GM21786 (cell line): ENCODE measurements at regions not wholly inside any gene's neighbourhood (a gene's known extent, or its start where the extent isn't known, plus 50 kb on each side); places are given as distances from the start of the nearest gene placed in this dataset.
"Not testable (repeated sequence)": the region's sequence is repeated elsewhere in the genome, so short reads cannot be mapped to it uniquely, and the experiment has no call there.

Experiments used
- ATAC-seq: cut with Tn5 transposase; IDR thresholded peaks from one replicate; pipeline ENCODE4 v1.9.1; 2021; ENCODE audit not compliant: unreplicated experiment

DNA sequence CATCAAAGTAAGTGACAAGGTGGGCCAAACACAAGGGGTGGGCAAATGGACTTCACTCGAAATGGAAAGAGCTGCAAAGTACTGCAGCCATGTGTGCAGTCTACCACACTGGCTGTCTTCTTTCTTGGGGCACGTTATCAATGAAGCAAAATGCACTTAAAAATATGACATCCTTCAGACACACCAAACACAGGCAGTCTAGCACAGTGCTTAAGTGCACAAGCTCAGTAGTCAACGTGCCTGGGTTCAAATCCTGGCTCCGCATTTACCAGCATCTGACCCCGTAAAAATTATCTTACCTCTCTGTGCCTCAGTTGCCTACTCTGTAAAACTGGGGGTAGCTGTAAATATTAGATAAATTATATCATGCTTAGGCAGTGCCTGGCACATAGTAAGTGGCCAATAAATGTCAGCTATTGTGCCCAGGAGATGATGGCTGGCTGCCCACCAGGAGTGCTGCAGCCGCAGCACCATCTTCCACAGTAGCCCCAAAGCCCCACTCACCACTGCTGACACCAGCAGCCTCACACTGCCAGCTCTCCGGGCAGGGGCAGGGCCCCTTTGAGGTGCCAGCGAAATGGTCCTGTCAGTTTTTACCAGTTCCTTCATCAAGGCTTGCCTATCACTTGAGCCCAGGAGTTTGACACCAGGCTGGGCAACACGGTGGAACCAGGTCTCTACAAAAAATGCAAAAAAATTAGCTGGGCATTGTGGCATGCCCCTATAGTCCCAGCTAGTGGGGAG is 121.8 kb upstream of the SLC1A4 start:
- no peak for ATAC-seq

DNA sequence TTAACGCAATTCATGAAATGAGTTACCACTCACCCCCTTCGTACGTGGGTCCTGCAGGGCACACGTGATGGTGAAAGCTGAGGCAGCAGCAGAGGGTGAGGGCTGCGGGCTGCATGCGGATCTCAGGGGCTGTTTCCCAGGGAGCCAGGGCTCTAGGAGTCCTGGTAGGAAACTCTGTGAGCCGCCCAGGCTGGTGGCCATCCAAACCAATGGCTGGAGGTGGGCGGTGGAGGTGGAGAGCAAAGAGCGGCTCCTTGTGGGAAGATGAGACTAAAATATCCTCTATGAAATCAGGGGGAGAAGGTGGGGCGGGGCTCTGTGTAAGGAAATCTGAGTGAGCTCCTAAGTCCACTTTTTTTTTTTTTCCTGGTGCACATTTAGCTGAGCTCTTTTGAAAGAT is 120.1 kb upstream of the SLC1A4 start:
- no peak for ATAC-seq

DNA sequence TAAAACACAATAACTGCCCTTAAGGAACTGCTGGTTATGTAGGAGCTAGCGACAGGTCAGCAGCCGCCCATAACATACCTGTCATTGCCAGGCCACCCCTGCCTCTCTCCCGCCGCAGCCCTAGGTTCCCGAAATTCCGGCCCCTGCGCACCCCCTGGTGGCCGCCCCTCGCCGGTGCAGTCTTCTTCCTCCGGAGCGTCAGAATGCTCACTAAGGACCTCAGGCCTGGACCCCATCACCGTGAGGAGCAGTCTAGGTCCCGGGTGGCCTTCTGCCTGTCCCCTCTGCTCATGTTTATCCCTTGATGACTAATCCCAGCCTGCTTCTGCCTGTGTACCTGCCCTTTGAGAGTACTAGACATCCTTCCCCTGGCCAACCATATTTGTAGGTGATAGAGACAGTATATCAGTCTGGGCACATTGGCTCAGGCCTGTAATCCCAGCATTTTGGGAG is 115.7 kb upstream of the SLC1A4 start:
- ATAC-seq = peak; percentile 89

DNA sequence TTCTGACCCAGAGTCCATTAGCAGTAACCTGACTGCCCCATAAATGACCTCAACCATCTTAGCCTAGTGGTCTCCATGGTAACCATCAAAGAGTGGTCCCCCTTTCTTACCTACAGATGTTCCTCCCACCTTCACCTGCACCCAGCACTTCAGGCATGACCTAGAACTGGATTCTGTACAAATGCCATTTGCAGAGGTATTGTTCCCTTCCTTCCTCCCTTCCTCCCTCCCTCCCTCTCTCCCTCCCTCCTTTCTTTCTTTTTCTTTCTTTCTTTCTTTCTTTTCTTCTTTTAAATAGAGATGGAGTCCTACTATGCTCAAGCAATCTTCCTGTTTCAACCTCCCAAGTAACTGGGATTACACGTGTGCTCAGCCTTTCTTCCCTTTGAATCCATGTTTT is 114.6 kb upstream of the SLC1A4 start:
- no peak for ATAC-seq

- ATAC-seq = no peak
Measured at GRCh38 chr2:64875368-64875767, 113.8 kb upstream of the SLC1A4 start.

GRCh38 chr2:64876137-64876647 is 113.0 kb upstream of the SLC1A4 start:
- no peak for ATAC-seq

GRCh38 chr2:64879745-64880144 is 109.5 kb upstream of the SLC1A4 start:
- ATAC-seq = no peak

DNA sequence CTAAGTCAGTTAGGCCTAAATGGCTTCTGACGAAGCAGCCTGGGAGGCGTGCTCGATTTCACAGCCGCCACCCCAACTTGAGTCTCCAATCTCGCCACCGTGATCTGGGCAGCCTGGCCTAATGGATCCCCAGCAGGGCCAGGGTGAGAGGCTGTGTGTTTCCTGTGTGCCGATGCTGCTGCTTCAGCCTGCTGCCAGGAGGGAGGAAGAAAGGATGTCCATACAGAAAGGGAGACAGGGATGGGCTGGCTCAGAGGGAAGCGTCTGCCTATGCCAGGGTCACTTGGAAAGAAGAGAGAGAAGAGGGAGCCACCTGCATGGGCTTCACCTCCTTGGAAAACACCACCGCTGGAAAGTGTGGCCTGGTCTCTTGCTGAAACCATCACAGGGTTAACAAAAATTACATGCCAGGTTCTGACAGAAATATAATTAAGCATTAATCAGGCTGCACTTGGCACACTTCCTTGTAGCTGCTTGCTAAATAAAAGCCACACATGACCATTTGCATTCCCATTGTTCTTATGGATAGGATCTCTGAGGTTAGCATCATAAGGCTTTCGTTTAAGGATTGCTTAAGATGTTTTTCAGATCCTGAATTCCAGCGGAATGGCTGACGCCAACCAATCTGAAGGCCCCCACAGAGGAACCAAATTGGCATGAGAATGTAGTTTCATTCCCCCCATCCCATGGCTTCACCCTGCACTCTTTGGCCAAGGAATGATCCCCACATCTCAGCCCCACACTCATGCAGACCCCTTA is 108.8 kb upstream of the SLC1A4 start:
- ATAC-seq = no peak

GRCh38 chr2:64881037-64881492 is 108.1 kb upstream of the SLC1A4 start:
- ATAC-seq = no peak

- ATAC-seq = no peak
Measured at GRCh38 chr2:64887565-64887964, 101.6 kb upstream of the SLC1A4 start.

DNA sequence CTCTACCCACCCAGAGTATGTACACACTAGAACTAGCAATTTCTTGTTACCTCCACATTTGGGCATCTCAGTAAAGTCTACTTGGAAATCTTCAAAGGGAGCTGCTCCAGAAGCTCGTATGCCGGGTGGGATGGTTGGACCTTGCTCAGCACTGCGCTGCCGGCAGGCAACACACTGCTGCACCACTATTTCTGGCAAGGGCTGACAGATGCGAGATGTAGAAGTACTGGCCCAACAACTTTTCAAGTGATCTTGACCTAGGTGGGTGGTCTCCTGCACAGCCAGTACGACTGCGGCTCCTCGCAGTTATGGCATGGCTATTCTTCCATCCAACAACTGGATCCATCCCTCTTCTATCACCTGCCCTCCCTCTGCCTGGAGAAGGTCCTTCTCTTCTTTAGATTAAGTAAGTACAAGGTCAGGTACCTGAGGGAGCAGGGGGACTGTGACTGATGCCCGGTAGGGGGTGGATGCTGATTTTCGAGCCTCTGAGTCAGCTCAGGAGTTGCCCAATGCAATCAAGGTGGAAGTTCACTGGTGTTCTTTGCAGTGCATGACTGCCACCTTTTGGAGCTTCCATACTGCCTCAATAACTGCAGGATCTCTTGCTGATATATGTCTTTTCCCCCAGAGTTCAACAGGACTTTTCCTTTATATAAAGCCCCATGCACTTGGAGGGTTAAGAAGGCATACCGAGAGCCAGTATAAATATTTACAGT is 100.4 kb upstream of the SLC1A4 start:
- ATAC-seq = no peak

DNA sequence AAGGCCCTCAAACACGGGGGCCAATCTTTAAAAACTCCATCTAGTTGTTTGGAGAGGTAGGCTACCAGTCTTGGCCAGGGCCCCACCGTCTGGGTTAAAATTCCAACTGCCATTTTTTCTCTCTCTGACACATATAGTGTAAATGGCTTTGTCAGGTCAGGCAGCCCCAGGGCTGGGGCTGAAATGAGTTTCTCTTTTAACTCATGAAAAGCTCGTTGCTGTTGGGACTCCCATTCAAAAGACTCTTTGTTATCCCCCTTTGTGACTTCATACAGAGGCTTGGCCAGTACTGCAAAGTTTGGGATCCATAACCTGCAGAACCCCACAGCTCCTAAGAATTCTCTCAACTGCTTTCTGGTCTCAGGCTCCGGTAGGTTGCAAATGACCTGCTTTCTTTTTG is 99.4 kb upstream of the SLC1A4 start:
- ATAC-seq = no peak

DNA sequence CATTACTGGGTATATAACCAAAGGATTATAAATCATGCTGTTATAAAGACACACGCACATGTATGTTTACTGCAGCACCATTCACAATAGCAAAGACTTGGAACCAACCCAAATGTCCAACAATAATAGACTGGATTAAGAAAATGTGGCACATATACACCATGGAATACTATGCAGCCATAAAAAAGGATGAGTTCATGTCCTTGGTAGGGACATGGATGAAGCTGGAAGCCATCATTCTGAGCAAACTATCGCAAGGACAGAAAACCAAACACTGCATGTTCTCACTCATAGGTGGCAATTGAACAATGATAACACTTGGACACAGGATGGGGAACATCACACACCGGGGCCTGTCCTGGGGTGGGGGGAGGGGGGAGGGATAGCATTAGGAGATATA is 92.6 kb upstream of the SLC1A4 start:
- ATAC-seq = not testable (repeated sequence)

- no peak for ATAC-seq
Measured at GRCh38 chr2:64899081-64899865, 89.9 kb upstream of the SLC1A4 start.

GRCh38 chr2:64899876-64900275 is 89.3 kb upstream of the SLC1A4 start:
- ATAC-seq = not testable (repeated sequence)

DNA sequence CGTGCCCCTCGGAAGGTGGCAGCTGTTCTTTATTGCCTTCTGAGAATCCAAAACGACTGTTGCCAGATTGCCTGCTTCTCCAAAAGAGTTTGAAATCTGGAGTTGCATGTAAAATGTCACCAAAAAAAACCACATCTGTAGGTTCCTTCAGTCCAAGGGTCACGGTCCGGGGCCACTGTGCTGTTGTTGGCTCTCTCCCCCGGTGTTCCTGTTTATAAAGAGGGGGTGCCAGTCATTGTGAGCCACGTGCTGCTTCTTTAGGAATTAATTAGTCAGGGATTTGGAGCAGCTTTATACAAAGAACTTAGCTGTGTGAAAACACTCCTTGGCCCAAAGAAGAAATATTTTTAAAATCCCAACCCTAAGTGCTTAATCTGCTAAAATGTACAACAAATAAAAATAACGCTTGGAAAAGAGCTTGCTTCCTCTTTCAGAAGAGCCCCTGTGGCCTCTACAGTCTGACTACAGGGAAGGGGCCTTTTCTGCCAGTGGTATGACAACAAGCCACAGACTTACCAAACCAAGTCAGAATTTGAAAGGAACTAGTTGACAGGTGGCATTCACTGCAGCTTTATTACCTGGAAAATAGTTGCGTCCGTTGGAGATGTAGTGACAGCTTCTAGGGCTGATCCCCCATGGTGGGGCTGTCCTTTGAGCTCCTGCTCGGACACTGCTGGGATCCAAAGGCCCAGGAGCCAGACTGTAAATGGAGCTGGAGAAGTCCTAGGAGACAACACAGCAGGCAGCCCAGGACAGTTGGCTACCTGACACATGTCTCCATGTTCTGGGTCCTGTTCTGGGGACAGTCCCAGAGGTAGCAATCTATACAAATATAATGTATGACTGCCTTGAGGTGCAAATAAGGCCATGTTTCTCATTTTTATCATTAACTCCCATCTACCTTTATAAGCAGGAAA is 84.5 kb upstream of the SLC1A4 start:
- peak; percentile 50 for ATAC-seq

GRCh38 chr2:64905338-64906024 is 83.7 kb upstream of the SLC1A4 start:
- peak; percentile 40 for ATAC-seq

- ATAC-seq = no peak
Measured at GRCh38 chr2:64906853-64907536, 82.2 kb upstream of the SLC1A4 start.
